ENCODE measurements at regions not wholly inside any gene's neighbourhood (a gene's known extent, or its start where the extent isn't known, plus 50 kb on each side); places are given as distances from the start of the nearest gene placed in this dataset.

DNA sequence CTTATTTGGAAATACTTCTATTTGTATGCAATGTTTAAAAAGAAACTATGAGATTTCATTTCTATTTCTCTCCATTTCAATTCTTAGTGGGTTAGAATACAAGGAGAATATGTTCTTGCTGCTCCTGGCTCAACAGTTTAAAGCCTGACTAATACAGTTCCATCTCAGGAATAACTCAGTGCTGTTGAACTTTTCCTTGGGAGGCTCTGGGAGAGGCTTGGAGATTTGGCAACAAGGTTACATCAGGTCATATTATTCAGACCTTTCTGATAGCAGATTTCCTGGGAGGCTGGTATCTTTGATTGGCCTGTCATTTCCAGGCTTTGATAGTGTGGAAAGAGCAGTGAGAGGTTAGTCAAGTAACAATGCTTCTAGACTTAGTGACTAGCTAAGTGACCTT is 481.7 kb upstream of the KLF4 start:
- no peak for ATAC-seq (ENCODE audit: low read depth)
- no peak overlapping the region for H3K4me3 ChIP-seq (ENCODE audit: severe bottlenecking)
- H3K36me3 ChIP-seq (ENCODE audit: low read depth) = no peaks in the 10 kb centered on the region
- H3K9me3 ChIP-seq (ENCODE audit: severe bottlenecking) = no peaks in the 10 kb centered on the region
- no peaks in the 10 kb centered on the region for H3K4me1 ChIP-seq (ENCODE audit: insufficient read depth, poor library complexity, severe bottlenecking)
- H3K27ac ChIP-seq (ENCODE audit: poor library complexity, severe bottlenecking) = no peak overlapping the region
- TF ChIP-seq, protein P1, sequence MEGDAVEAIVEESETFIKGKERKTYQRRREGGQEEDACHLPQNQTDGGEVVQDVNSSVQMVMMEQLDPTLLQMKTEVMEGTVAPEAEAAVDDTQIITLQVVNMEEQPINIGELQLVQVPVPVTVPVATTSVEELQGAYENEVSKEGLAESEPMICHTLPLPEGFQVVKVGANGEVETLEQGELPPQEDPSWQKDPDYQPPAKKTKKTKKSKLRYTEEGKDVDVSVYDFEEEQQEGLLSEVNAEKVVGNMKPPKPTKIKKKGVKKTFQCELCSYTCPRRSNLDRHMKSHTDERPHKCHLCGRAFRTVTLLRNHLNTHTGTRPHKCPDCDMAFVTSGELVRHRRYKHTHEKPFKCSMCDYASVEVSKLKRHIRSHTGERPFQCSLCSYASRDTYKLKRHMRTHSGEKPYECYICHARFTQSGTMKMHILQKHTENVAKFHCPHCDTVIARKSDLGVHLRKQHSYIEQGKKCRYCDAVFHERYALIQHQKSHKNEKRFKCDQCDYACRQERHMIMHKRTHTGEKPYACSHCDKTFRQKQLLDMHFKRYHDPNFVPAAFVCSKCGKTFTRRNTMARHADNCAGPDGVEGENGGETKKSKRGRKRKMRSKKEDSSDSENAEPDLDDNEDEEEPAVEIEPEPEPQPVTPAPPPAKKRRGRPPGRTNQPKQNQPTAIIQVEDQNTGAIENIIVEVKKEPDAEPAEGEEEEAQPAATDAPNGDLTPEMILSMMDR (IDR thresholded peaks at IDR 0.05; ENCODE audit: poor library complexity, severe bottlenecking) = no peak
- DNase-seq (ENCODE audit: low spot score) = no peak
- H3K27me3 ChIP-seq (ENCODE audit: insufficient read depth, poor library complexity, severe bottlenecking) = no peaks in the 10 kb centered on the region

DNA sequence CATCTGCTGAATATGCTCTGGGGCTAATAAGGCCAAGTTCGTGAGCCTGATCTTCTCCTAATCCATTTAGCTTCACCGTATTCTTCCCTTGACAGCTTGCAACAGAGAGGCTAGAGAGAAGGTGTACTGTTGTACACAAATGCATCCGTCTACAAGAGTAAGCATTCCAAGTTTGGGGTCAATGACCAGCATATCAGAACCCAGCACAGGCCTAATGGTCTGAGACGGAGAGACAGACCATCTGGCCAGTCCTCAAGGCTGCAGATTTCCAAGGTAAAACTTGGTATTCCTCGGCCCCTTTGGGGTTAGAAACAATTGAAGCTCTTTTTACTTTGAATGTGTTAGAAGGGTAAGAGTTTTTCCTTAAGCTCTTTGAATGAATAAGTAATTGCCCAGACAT is 481.2 kb upstream of the KLF4 start:
- Histone ChIP-seq H3K27me3 (ENCODE audit: insufficient read depth, poor library complexity, severe bottlenecking) (no peaks in the 10 kb centered on the region), H3K9me3 (ENCODE audit: severe bottlenecking) (no peaks in the 10 kb centered on the region), H3K4me3 (ENCODE audit: severe bottlenecking) (no peak overlapping the region), H3K4me1 (ENCODE audit: insufficient read depth, poor library complexity, severe bottlenecking) (no peaks in the 10 kb centered on the region), H3K27ac (ENCODE audit: poor library complexity, severe bottlenecking) (no peak overlapping the region), H3K36me3 (ENCODE audit: low read depth) (no peaks in the 10 kb centered on the region)
- DNase-seq (ENCODE audit: low spot score) (no peak), ATAC-seq (ENCODE audit: low read depth) (no peak)
- TF ChIP-seq, protein P1 (IDR thresholded peaks at IDR 0.05; ENCODE audit: poor library complexity, severe bottlenecking) = no peak

DNA sequence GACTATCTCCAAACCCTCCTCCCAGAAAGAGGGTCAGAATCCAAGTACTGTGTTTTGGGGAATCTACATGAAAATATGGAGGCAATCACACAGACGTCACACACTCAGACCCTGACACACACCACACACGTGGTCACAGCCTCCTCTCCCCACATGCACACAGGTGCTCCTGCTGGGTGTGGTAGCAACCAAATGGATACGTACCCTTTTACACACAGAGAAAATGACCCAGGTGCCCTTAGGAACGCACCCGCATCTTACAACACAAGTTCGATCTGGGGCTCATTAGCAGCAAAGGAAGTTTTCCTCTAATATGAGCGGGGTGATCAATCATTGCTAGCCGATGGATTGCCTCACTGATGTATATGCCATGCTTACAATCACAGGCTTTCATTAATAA is 480.2 kb upstream of the KLF4 start:
- DNase-seq (ENCODE audit: low spot score) = no peak
- no peaks in the 10 kb centered on the region for H3K9me3 ChIP-seq (ENCODE audit: severe bottlenecking)
- no peak for ATAC-seq (ENCODE audit: low read depth)

DNA sequence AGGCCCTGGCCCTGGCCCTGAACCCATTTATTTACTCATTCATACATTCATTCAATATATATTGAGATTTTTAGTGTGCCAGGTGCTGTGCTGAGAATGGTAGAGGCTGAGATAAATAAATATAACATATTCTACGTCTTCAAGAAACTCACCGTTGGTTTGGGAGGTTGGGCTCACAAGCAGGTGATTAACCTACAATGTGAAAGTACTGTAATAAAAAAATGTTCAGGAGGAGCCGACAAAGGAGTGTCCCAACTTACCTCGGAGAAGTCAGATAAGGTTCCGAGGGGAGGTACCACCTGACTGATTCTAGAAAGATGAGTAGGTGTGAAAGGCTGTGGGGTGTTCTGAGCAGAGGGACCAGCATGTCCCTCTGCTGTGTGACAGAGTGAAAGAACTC is 479.6 kb upstream of the KLF4 start:
- Histone ChIP-seq H3K9me3 (ENCODE audit: severe bottlenecking) (no peaks in the 10 kb centered on the region), H3K36me3 (ENCODE audit: low read depth) (no peaks in the 10 kb centered on the region), H3K4me1 (ENCODE audit: insufficient read depth, poor library complexity, severe bottlenecking) (no peaks in the 10 kb centered on the region), H3K27ac (ENCODE audit: poor library complexity, severe bottlenecking) (no peak overlapping the region), H3K4me3 (ENCODE audit: severe bottlenecking) (no peak overlapping the region), H3K27me3 (ENCODE audit: insufficient read depth, poor library complexity, severe bottlenecking) (no peaks in the 10 kb centered on the region)
- TF ChIP-seq, protein P1 (IDR thresholded peaks at IDR 0.05; ENCODE audit: poor library complexity, severe bottlenecking) = no peak
- DNase-seq (ENCODE audit: low spot score) = no peak
- no peak for ATAC-seq (ENCODE audit: low read depth)

More for the DNA sequence above, 480.2 kb upstream of the KLF4 start:
- Histone ChIP-seq H3K4me3 (ENCODE audit: severe bottlenecking) (no peak overlapping the region), H3K27ac (ENCODE audit: poor library complexity, severe bottlenecking) (no peak overlapping the region), H3K4me1 (ENCODE audit: insufficient read depth, poor library complexity, severe bottlenecking) (no peaks in the 10 kb centered on the region), H3K27me3 (ENCODE audit: insufficient read depth, poor library complexity, severe bottlenecking) (no peaks in the 10 kb centered on the region), H3K36me3 (ENCODE audit: low read depth) (no peaks in the 10 kb centered on the region)
- TF ChIP-seq, protein P1 (IDR thresholded peaks at IDR 0.05; ENCODE audit: poor library complexity, severe bottlenecking) = no peak

DNA sequence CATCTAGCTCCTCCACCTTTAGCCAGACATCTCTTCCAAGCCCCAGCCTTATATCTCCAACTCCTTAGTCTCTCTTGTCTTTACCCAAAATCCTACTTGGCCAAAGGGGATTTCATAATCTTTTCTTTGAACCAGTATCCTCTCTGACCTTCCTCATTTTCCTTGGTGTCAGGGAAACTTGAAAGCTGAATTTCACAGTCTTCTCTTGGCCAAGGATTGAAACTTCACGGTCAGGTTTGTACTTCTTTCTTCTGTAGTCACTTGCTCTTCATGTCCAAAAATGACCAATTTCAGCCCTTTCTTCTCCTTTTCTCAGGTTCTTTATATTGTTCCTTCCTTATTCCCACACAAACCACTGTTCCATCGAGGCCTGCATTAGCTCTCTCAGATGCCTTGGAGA is 473.7 kb upstream of the KLF4 start:
- Histone ChIP-seq H3K4me1 (ENCODE audit: insufficient read depth, poor library complexity, severe bottlenecking) (no peaks in the 10 kb centered on the region), H3K27ac (ENCODE audit: poor library complexity, severe bottlenecking) (no peak overlapping the region), H3K9me3 (ENCODE audit: severe bottlenecking) (no peaks in the 10 kb centered on the region), H3K4me3 (ENCODE audit: severe bottlenecking) (no peak overlapping the region), H3K27me3 (ENCODE audit: insufficient read depth, poor library complexity, severe bottlenecking) (no peaks in the 10 kb centered on the region), H3K36me3 (ENCODE audit: low read depth) (no peaks in the 10 kb centered on the region)
- DNase-seq (ENCODE audit: low spot score) (no peak), ATAC-seq (ENCODE audit: low read depth) (no peak)
- TF ChIP-seq, protein P1 (IDR thresholded peaks at IDR 0.05; ENCODE audit: poor library complexity, severe bottlenecking) = no peak

Data from RWPE2 (cell line).